Esophagus squamous epithelium (tissue), 5 donors: ENCODE measurements at regions not wholly inside any gene's neighbourhood (a gene's known extent, or its start where the extent isn't known, plus 50 kb on each side); places are given as distances from the start of the nearest gene placed in this dataset.

Source experiments
- DNase-seq: peaks from one replicate; lab custom pipeline; 2025; lab: John Stamatoyannopoulos, UW
- H3K27ac ChIP-seq, 4 donors: fragments of 200-600 bp; sonication (generic); one replicate each; pipeline ENCODE4 v1.5.1; 2016 to 2019; ENCODE audit warnings: mild to moderate bottlenecking in 1 of 4
- H3K27me3 ChIP-seq, 4 donors: fragments of 200-600 bp; sonication (generic); 1 replicate in 3 of 4; 2 replicates in 1 of 4; pipeline versions ENCODE4 v1.5.1 to v1.6.0; 2017 to 2021; ENCODE audit warnings: antibody characterized with exemption in 1 of 4
- H3K36me3 ChIP-seq, 3 donors: fragments of 200-600 bp; sonication (generic); one replicate each; pipeline ENCODE4 v1.5.1; 2016 to 2019
- H3K4me1 ChIP-seq, 3 donors: fragments of 200-600 bp; sonication (generic); one replicate each; pipeline ENCODE4 v1.5.1; 2017 to 2019
- H3K4me3 ChIP-seq, 4 donors: fragments of 200-600 bp; sonication (generic); 1 replicate in 3 of 4; 2 replicates in 1 of 4; pipeline ENCODE4 v1.5.1; 2016 to 2019; ENCODE audit warnings: mild to moderate bottlenecking in 2 of 4, moderate library complexity in 1 of 4
- H3K9me3 ChIP-seq, 3 donors: fragments of 200-600 bp; sonication (generic); one replicate each; pipeline ENCODE4 v1.5.1; 2016 to 2019
- CTCF ChIP-seq, 6 experiments: fragments of 450-650 bp in 4 of 6; fragments of 200-600 bp in 2 of 6; sonication (generic) in 2 of 6; IDR thresholded peaks; one replicate each; pipeline ENCODE4 v1.5.1; 2016 to 2019; ENCODE audit warnings: antibody characterized with exemption in 6 of 6, mild to moderate bottlenecking in 4 of 6, moderate library complexity in 4 of 6
- POLR2A ChIP-seq, 4 donors: fragments of 450-650 bp; IDR thresholded peaks; one replicate each; pipeline ENCODE4 v1.6.1; 2017; ENCODE audit warnings: antibody characterized with exemption in 4 of 4, mild to moderate bottlenecking in 4 of 4, moderate library complexity in 3 of 4
- WGBS, 2 donors: methylation state at CpG; one replicate each; pipeline ENCODE4 v1.1.5; 2018; 5-methylcytosine and 5-hydroxymethylcytosine counted together
- intact Hi-C: fragments of 100-400 bp; cut with DNase I; formaldehyde crosslinking; loops from one replicate; pipeline ENCODE4 v1.15.0; 2022
- donor health status: DM: yes; HTN: yes; CAD: no.

DNA sequence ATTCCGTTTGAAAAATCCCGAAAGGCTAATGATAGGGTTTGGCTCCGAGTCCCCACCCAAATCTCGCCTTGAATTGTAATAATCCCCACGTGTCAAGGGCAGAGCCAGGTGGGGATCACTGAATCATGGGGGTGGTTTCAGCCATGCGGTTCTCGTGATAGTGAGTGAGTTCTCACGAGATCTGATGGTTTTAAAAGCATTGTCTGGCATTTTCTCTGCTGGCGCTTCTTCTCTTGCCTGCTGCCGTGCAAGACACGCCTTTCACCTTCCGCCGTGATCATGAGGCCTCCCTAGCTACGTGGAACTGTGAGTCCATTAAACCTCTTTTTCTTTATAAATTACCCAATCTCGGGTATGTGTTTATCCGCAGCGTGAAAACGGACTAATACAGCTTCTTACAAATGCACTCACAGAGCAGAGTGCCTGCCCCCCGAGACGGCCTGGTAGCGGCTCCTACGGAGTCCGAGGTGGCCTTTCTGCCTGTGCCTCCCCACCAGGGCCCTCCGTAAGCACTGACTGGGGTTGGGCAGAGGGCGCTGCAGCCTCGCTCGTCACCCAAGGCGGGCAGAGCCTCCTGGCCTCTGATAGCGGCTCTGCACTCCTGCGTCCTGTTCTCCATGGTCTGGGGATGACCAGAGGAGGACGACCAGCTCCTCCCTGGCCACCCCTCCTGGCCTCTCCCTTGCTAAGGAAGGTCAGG lies 131.7 kb downstream of the FOXL1 start:
- Histone ChIP-seq H3K9me3 (no peaks in the 10 kb centered on the region), H3K4me3 (no peak overlapping the region), H3K4me1 (no peaks in the 10 kb centered on the region), H3K27ac (no peak overlapping the region), H3K36me3 (no peaks in the 10 kb centered on the region), H3K27me3 (peaks cover 0 to 58% (median 0%) of the 10 kb centered on the region in 4 donors)
- TF ChIP-seq CTCF (IDR thresholded peaks at IDR 0.05) (no peak), POLR2A (IDR thresholded peaks at IDR 0.05) (no peak)
- DNase-seq: no peak
- intact Hi-C loops: no loop called here
- 82 to 88% methylated on average over 21 to 28 of the region's 31 CpGs for WGBS, 2 donors

GRCh38 chr16:86710602-86710950 lies 132.2 kb downstream of the FOXL1 start:
- TF ChIP-seq CTCF (IDR thresholded peaks at IDR 0.05) (no peak), POLR2A (IDR thresholded peaks at IDR 0.05) (no peak)
- Histone ChIP-seq H3K36me3 (no peaks in the 10 kb centered on the region), H3K4me3 (no peak overlapping the region), H3K27ac (no peak overlapping the region), H3K4me1 (no peaks in the 10 kb centered on the region), H3K9me3 (no peaks in the 10 kb centered on the region), H3K27me3 (peaks cover 0 to 55% (median 0%) of the 10 kb centered on the region in 4 donors)
- 44 to 60% methylated on average over 3 to 4 of the region's 8 CpGs for WGBS, 2 donors
- intact Hi-C loops: no loop called here
- no peak for DNase-seq

DNA sequence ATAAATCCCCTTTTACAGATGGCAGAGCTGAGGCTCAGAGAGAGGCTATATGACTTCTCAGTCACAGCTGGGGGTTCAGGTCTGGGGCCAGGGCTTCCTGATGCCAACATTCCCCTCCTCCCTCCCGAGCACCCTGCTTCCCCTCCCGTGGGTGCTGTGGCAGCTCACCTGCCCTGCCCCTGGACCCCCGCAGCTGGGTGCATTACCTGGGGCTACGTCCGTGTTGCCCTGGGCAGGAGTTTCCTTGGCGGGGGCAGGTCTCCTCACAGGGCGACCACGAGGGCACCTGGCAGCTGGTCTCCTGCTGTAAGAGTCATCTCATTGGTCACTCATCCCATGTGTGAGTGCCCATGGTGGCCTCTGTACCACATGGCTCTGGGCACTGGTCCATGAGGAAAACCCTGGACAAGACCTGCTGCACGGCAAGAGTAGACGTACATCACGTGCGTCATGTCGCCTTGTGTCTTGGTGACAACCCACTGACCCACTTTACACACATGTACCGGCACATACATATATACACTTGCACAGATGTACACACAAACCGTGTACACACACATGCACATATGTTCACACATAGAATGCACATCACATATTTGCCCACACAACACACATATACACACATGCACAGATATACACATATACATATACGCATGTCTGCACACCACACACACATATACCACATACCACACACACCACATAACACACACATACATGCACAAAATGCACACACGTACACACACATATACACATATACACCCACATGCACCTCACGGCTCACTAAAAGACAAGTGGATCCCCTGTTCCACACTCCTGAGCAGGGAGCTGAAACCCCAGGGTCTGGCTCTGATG lies 134.0 kb downstream of the FOXL1 start:
- H3K36me3 ChIP-seq: no peaks in the 10 kb centered on the region
- TF ChIP-seq CTCF (IDR thresholded peaks at IDR 0.05): no peak
- TF ChIP-seq POLR2A (IDR thresholded peaks at IDR 0.05): no peak
- H3K4me3 ChIP-seq: no peak overlapping the region
- H3K4me1 ChIP-seq: peaks cover 0 to 6% (median 0%) of the 10 kb centered on the region in 3 donors
- no peak overlapping the region for H3K27ac ChIP-seq
- peaks cover 0 to 51% (median 0%) of the 10 kb centered on the region in 4 donors for H3K27me3 ChIP-seq
- no peak for DNase-seq
- intact Hi-C loops: no loop called here
- WGBS, 2 donors: 81 to 88% methylated on average over 13 to 15 of the region's 18 CpGs
- H3K9me3 ChIP-seq: no peaks in the 10 kb centered on the region

GRCh38 chr16:86713021-86713631 lies 134.8 kb downstream of the FOXL1 start:
- no peak for DNase-seq
- TF ChIP-seq POLR2A (IDR thresholded peaks at IDR 0.05): no peak
- TF ChIP-seq CTCF (IDR thresholded peaks at IDR 0.05): no peak
- 100% methylated on average over 1 to 2 of the region's 25 CpGs for WGBS, 2 donors

More at GRCh38 chr16:86713021-86713631, 134.8 kb downstream of the FOXL1 start:
- no peaks in the 10 kb centered on the region for H3K9me3 ChIP-seq
- no peak overlapping the region for H3K27ac ChIP-seq
- no peaks in the 10 kb centered on the region for H3K36me3 ChIP-seq
- peaks cover 0 to 13% (median 0%) of the 10 kb centered on the region in 3 donors for H3K4me1 ChIP-seq
- H3K27me3 ChIP-seq: peaks cover 0 to 58% (median 0%) of the 10 kb centered on the region in 4 donors
- intact Hi-C loops: no loop called here
- no peak overlapping the region for H3K4me3 ChIP-seq
